ENCODE measurements at regions not wholly inside any gene's neighbourhood (a gene's known extent, or its start where the extent isn't known, plus 50 kb on each side); places are given as distances from the start of the nearest gene placed in this dataset.

GRCh38 chr2:192697880-192698279, 503.1 kb upstream of the TMEFF2 start:
- TF ChIP-seq, protein P1, sequence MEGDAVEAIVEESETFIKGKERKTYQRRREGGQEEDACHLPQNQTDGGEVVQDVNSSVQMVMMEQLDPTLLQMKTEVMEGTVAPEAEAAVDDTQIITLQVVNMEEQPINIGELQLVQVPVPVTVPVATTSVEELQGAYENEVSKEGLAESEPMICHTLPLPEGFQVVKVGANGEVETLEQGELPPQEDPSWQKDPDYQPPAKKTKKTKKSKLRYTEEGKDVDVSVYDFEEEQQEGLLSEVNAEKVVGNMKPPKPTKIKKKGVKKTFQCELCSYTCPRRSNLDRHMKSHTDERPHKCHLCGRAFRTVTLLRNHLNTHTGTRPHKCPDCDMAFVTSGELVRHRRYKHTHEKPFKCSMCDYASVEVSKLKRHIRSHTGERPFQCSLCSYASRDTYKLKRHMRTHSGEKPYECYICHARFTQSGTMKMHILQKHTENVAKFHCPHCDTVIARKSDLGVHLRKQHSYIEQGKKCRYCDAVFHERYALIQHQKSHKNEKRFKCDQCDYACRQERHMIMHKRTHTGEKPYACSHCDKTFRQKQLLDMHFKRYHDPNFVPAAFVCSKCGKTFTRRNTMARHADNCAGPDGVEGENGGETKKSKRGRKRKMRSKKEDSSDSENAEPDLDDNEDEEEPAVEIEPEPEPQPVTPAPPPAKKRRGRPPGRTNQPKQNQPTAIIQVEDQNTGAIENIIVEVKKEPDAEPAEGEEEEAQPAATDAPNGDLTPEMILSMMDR (IDR thresholded peaks at IDR 0.05) = no peak
- TF ChIP-seq ATF2 (CRISPR knock-in tag; IDR thresholded peaks at IDR 0.05; ENCODE audit: borderline replicate concordance, low read depth) (no peak), TEAD4 (CRISPR knock-in tag; IDR thresholded peaks at IDR 0.05) (no peak)

All from WTC11 (cell line).